SU-DHL-6 (cell line): ENCODE measurements at regions not wholly inside any gene's neighbourhood (a gene's known extent, or its start where the extent isn't known, plus 50 kb on each side); places are given as distances from the start of the nearest gene placed in this dataset.
"Not testable (repeated sequence)": the region's sequence is repeated elsewhere in the genome, so short reads cannot be mapped to it uniquely, and the experiment has no call there.

ENCODE experiments used
- CTCF ChIP-seq: fragments of 200-600 bp; sonication (generic); IDR thresholded peaks from one replicate; pipeline ENCODE4 v1.5.1; 2017; ENCODE audit warnings: antibody characterized with exemption, mild to moderate bottlenecking, low read length, moderate library complexity; ENCODE audit not compliant: insufficient read depth, poor library complexity, severe bottlenecking
- EZH2phosphoT487 ChIP-seq: fragments of 200-600 bp; sonication (generic), shearing (Covaris generic); conservative IDR thresholded peaks from 2 replicates; pipeline ENCODE4 v1.6.1; 2018; ENCODE audit warnings: mild to moderate bottlenecking, antibody characterized with exemption, low read length, moderate library complexity, mixed read lengths

DNA sequence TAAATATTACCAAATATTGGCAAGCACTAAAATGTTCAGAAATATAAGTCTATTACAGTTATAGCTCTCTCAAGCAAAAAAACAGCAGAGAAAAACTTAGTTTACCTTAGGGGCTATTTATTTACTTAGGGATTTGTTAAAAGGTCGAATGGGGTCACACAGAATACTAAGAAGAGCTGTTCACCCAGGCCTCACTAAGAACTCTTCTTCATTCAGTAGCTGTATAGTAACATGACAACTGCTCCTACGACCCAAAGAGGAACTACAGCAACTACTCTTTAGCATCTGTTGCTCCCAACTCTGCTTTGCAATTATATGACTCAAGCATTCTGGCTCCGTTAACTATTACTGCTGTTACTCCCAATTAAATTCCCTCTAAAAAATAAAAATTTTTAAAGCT lies 150.8 kb upstream of the C1QTNF3 start:
- not testable (repeated sequence) for TF ChIP-seq CTCF, EZH2phosphoT487
